SK-N-SH treated with all-trans-retinoic acid at 6 μM for 48 hours (cell line): ENCODE measurements at regions not wholly inside any gene's neighbourhood (a gene's known extent, or its start where the extent isn't known, plus 50 kb on each side); places are given as distances from the start of the nearest gene placed in this dataset.

Source experiments
- ATAC-seq: fragments of 200-7000 bp; cut with Tn5 transposase; 3 replicates; pipeline ENCODE4 v1.9.1; 2020; ENCODE audit warnings: mild to moderate bottlenecking, moderate library complexity
- ARNTL ChIP-seq: fragments of 450-650 bp; formaldehyde crosslinking; IDR thresholded peaks from 2 replicates; pipeline ENCODE4 v1.5.0; 2020; ENCODE audit warnings: low read depth, mild to moderate bottlenecking, moderate library complexity, borderline replicate concordance
- BACH2 ChIP-seq: fragments of 250-450 bp; sonication (Bioruptor Pico); IDR thresholded peaks from 2 replicates; pipeline ENCODE4 v1.9.0; 2021; ENCODE audit warnings: mild to moderate bottlenecking, borderline replicate concordance
- CSDC2 ChIP-seq: fragments of 250-450 bp; sonication (Bioruptor Pico); IDR thresholded peaks from 2 replicates; pipeline ENCODE4 v1.5.0; 2020; ENCODE audit warnings: mild to moderate bottlenecking, moderate library complexity
- ESRRG ChIP-seq: fragments of 250-450 bp; sonication (Bioruptor Pico); IDR thresholded peaks from 2 replicates; pipeline ENCODE4 v1.6.1; 2021; ENCODE audit warnings: mild to moderate bottlenecking
- GLIS3 ChIP-seq: fragments of 250-450 bp; sonication (Bioruptor Pico); IDR thresholded peaks from 2 replicates; pipeline ENCODE4 v1.5.0; 2020; ENCODE audit warnings: mild to moderate bottlenecking, moderate library complexity
- ISL1 ChIP-seq: fragments of 250-450 bp; sonication (Bioruptor Pico); IDR thresholded peaks from 2 replicates; pipeline ENCODE4 v2.1.2; 2022; ENCODE audit warnings: mild to moderate bottlenecking, moderate library complexity
- TCF4 ChIP-seq: fragments of 250-450 bp; sonication (Bioruptor Pico); IDR thresholded peaks from 2 replicates; pipeline ENCODE4 v1.8.0; 2021; ENCODE audit warnings: mild to moderate bottlenecking, moderate library complexity, borderline replicate concordance
- ZC3H10 ChIP-seq: fragments of 250-450 bp; sonication (Bioruptor Pico); IDR thresholded peaks from 2 replicates; pipeline ENCODE4 v1.5.1; 2021; ENCODE audit warnings: mild to moderate bottlenecking, moderate library complexity
- ZFP3 ChIP-seq: fragments of 250-450 bp; sonication (Bioruptor Pico); IDR thresholded peaks from 2 replicates; pipeline ENCODE4 v1.5.0; 2020; ENCODE audit warnings: mild to moderate bottlenecking, moderate library complexity
- ZFP30 ChIP-seq: fragments of 450-650 bp; formaldehyde crosslinking; IDR thresholded peaks from 2 replicates; pipeline ENCODE4 v1.5.0; 2022; ENCODE audit warnings: mild to moderate bottlenecking, moderate library complexity
- ZNF565 ChIP-seq: fragments of 450-650 bp; formaldehyde crosslinking; conservative IDR thresholded peaks from 2 replicates; pipeline ENCODE4 v1.5.0; 2020; ENCODE audit warnings: low read depth, mild to moderate bottlenecking, moderate library complexity
- ZNF8 ChIP-seq: fragments of 450-650 bp; formaldehyde crosslinking; IDR thresholded peaks from 2 replicates; pipeline ENCODE4 v1.5.0; 2020; ENCODE audit warnings: mild to moderate bottlenecking, moderate library complexity
- TF ChIP-seq, protein P1 (sequence below): fragments of 250-450 bp; sonication (Bioruptor Pico); IDR thresholded peaks from 2 replicates; pipeline ENCODE4 v1.5.0; 2020; ENCODE audit warnings: mild to moderate bottlenecking, moderate library complexity
- TF ChIP-seq, protein P2 (sequence below): fragments of 250-450 bp; sonication (Bioruptor Pico); IDR thresholded peaks from 2 replicates; pipeline ENCODE4 v1.8.0; 2020; ENCODE audit warnings: mild to moderate bottlenecking, moderate library complexity, borderline replicate concordance
- TF ChIP-seq, protein P3 (sequence below): fragments of 250-450 bp; sonication (Bioruptor Pico); IDR thresholded peaks from 2 replicates; pipeline ENCODE4 v1.8.0; 2021; ENCODE audit warnings: low read depth, mild to moderate bottlenecking, moderate library complexity, borderline replicate concordance
- TF ChIP-seq, protein P4 (sequence below): fragments of 250-450 bp; sonication (Bioruptor Pico); IDR thresholded peaks from 2 replicates; pipeline ENCODE4 v1.5.1; 2021; ENCODE audit warnings: mild to moderate bottlenecking, moderate library complexity
- TF ChIP-seq, protein P5 (sequence below): fragments of 250-450 bp; sonication (Bioruptor Pico); IDR thresholded peaks from 2 replicates; pipeline ENCODE4 v1.5.1; 2020; ENCODE audit warnings: low read depth, mild to moderate bottlenecking, moderate library complexity

DNA sequence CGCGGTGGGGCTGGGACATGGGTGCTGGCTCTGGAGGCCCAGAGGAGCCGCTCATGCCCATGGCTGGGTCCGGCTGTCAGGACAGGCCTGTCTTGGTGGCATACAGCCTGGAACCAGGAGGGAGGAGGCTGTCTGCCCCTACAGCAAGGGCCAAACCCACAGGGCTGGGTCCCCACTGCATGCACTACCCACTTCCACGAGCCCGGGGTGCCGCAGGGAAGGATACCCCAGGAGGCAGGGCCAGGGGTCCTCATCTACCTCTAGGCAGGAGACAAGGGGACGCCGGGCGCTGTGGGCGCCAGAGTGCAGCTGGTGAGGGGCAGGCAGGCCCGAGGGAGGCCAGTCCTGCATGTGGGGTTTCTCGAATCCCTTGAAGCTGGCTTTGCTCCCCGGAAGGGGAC, 95.1 kb upstream of the GPC1 start (continued):
- TF ChIP-seq, protein P1, sequence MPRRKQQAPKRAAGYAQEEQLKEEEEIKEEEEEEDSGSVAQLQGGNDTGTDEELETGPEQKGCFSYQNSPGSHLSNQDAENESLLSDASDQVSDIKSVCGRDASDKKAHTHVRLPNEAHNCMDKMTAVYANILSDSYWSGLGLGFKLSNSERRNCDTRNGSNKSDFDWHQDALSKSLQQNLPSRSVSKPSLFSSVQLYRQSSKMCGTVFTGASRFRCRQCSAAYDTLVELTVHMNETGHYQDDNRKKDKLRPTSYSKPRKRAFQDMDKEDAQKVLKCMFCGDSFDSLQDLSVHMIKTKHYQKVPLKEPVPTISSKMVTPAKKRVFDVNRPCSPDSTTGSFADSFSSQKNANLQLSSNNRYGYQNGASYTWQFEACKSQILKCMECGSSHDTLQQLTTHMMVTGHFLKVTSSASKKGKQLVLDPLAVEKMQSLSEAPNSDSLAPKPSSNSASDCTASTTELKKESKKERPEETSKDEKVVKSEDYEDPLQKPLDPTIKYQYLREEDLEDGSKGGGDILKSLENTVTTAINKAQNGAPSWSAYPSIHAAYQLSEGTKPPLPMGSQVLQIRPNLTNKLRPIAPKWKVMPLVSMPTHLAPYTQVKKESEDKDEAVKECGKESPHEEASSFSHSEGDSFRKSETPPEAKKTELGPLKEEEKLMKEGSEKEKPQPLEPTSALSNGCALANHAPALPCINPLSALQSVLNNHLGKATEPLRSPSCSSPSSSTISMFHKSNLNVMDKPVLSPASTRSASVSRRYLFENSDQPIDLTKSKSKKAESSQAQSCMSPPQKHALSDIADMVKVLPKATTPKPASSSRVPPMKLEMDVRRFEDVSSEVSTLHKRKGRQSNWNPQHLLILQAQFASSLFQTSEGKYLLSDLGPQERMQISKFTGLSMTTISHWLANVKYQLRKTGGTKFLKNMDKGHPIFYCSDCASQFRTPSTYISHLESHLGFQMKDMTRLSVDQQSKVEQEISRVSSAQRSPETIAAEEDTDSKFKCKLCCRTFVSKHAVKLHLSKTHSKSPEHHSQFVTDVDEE (CRISPR knock-in tag): no peak
- no peak for TF ChIP-seq ZFP30 (CRISPR knock-in tag)
- no peak for TF ChIP-seq ESRRG (CRISPR knock-in tag)
- no peak for TF ChIP-seq TCF4 (CRISPR knock-in tag)
- no peak for TF ChIP-seq GLIS3
- TF ChIP-seq ZFP3 (CRISPR knock-in tag): no peak
- no peak for TF ChIP-seq ARNTL (CRISPR knock-in tag)

DNA sequence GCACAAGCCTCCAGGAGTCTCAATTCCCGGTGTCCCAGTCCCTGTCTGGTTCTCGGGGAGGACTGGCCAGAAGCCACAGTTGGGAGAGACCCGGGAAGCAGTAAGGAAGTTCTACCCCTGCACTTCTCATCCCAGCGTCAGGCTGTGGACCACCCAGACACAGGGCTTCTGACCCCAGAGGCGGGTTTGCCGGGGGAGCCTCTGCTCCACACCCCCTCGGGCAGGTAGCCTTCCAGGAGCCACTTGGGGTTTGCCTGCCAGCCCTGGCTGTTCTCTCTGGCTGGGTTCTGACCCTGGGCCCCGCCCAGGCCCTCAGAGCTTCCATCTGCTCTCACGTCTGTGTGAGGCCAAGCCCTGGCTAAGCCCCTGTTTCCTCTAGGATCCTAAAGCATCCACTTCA, 94.4 kb upstream of the GPC1 start:
- no peak for TF ChIP-seq CSDC2 (CRISPR knock-in tag)
- TF ChIP-seq, protein P1 (CRISPR knock-in tag): no peak
- TF ChIP-seq, protein P2, sequence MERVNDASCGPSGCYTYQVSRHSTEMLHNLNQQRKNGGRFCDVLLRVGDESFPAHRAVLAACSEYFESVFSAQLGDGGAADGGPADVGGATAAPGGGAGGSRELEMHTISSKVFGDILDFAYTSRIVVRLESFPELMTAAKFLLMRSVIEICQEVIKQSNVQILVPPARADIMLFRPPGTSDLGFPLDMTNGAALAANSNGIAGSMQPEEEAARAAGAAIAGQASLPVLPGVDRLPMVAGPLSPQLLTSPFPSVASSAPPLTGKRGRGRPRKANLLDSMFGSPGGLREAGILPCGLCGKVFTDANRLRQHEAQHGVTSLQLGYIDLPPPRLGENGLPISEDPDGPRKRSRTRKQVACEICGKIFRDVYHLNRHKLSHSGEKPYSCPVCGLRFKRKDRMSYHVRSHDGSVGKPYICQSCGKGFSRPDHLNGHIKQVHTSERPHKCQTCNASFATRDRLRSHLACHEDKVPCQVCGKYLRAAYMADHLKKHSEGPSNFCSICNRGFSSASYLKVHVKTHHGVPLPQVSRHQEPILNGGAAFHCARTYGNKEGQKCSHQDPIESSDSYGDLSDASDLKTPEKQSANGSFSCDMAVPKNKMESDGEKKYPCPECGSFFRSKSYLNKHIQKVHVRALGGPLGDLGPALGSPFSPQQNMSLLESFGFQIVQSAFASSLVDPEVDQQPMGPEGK: no peak
- TF ChIP-seq BACH2 (CRISPR knock-in tag): no peak
- no peak for TF ChIP-seq ZC3H10
- no peak for TF ChIP-seq ISL1 (CRISPR knock-in tag)
- TF ChIP-seq ARNTL (CRISPR knock-in tag): no peak
- TF ChIP-seq, protein P3, sequence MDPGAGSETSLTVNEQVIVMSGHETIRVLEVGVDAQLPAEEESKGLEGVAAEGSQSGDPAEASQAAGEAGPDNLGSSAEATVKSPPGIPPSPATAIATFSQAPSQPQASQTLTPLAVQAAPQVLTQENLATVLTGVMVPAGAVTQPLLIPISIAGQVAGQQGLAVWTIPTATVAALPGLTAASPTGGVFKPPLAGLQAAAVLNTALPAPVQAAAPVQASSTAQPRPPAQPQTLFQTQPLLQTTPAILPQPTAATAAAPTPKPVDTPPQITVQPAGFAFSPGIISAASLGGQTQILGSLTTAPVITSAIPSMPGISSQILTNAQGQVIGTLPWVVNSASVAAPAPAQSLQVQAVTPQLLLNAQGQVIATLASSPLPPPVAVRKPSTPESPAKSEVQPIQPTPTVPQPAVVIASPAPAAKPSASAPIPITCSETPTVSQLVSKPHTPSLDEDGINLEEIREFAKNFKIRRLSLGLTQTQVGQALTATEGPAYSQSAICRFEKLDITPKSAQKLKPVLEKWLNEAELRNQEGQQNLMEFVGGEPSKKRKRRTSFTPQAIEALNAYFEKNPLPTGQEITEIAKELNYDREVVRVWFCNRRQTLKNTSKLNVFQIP (CRISPR knock-in tag): no peak
- no peak for TF ChIP-seq ZNF565 (CRISPR knock-in tag)
- TF ChIP-seq, protein P4, sequence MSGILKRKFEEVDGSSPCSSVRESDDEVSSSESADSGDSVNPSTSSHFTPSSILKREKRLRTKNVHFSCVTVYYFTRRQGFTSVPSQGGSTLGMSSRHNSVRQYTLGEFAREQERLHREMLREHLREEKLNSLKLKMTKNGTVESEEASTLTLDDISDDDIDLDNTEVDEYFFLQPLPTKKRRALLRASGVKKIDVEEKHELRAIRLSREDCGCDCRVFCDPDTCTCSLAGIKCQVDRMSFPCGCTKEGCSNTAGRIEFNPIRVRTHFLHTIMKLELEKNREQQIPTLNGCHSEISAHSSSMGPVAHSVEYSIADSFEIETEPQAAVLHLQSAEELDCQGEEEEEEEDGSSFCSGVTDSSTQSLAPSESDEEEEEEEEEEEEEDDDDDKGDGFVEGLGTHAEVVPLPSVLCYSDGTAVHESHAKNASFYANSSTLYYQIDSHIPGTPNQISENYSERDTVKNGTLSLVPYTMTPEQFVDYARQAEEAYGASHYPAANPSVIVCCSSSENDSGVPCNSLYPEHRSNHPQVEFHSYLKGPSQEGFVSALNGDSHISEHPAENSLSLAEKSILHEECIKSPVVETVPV (CRISPR knock-in tag): no peak
- no peak for TF ChIP-seq ZFP30 (CRISPR knock-in tag)
- no peak for TF ChIP-seq ZNF8 (CRISPR knock-in tag)
- ATAC-seq: no peak

DNA sequence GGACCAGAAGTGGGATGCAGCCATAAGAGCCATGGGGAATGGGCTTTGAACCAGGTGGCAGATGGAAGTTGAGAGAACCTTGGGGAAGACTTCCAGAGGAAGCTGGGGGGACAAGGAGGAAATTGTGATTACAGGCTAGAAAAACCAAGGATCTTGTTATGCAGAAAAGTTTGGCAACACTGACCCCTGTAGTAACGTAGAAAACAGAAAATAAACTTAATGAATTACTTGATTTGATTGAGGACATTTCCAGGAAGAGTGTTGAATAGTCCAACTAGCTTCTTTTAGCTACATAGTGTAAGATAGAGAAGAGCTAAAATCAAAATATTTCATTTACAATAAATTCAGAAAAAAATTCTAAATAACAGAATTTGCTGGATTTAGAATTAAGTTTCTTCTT, 91.9 kb upstream of the GPC1 start:
- TF ChIP-seq, protein P3 (CRISPR knock-in tag): no peak
- TF ChIP-seq GLIS3: no peak
- TF ChIP-seq TCF4 (CRISPR knock-in tag): no peak
- no peak for TF ChIP-seq ZFP3 (CRISPR knock-in tag)
- TF ChIP-seq ESRRG (CRISPR knock-in tag): no peak
- no peak for TF ChIP-seq BACH2 (CRISPR knock-in tag)
- TF ChIP-seq ARNTL (CRISPR knock-in tag): no peak
- no peak for TF ChIP-seq ISL1 (CRISPR knock-in tag)
- TF ChIP-seq, protein P5, sequence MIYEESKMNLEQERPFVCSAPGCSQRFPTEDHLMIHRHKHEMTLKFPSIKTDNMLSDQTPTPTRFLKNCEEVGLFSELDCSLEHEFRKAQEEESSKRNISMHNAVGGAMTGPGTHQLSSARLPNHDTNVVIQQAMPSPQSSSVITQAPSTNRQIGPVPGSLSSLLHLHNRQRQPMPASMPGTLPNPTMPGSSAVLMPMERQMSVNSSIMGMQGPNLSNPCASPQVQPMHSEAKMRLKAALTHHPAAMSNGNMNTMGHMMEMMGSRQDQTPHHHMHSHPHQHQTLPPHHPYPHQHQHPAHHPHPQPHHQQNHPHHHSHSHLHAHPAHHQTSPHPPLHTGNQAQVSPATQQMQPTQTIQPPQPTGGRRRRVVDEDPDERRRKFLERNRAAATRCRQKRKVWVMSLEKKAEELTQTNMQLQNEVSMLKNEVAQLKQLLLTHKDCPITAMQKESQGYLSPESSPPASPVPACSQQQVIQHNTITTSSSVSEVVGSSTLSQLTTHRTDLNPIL (CRISPR knock-in tag): no peak
- no peak for TF ChIP-seq CSDC2 (CRISPR knock-in tag)
- no peak for TF ChIP-seq ZFP30 (CRISPR knock-in tag)
- TF ChIP-seq ZNF8 (CRISPR knock-in tag): no peak
- ATAC-seq: no peak
